IMR-90 (cell line): ENCODE measurements at regions not wholly inside any gene's neighbourhood (a gene's known extent, or its start where the extent isn't known, plus 50 kb on each side); places are given as distances from the start of the nearest gene placed in this dataset.

Experiments used
- BHLHE40 ChIP-seq: fragments of 150-350 bp; IDR thresholded peaks from 2 replicates; pipeline ENCODE4 v1.6.1; 2016; ENCODE audit warnings: mild to moderate bottlenecking, low read depth, low read length
- CEBPB ChIP-seq: IDR thresholded peaks from 2 replicates; pipeline ENCODE4 v1.6.1; 2012; ENCODE audit warnings: low read depth, low read length, improper control_type of control experiment
- CTCF ChIP-seq: conservative IDR thresholded peaks from 2 replicates; pipeline ENCODE4 v1.5.1; 2012; ENCODE audit warnings: mild to moderate bottlenecking, low read depth, low read length, improper control_type of control experiment
- MAFK ChIP-seq: IDR thresholded peaks from 2 replicates; pipeline ENCODE4 v1.6.1; 2012; ENCODE audit warnings: low read depth, low read length, improper control_type of control experiment
- MXI1 ChIP-seq: IDR thresholded peaks from 2 replicates; pipeline ENCODE4 v1.6.1; 2012; ENCODE audit warnings: low read depth, mild to moderate bottlenecking, low read length, moderate library complexity, borderline replicate concordance
- NFE2L2 ChIP-seq: fragments of 150-350 bp; IDR thresholded peaks from 2 replicates; pipeline ENCODE4 v1.6.1; 2016; ENCODE audit warnings: low read depth, mild to moderate bottlenecking, low read length
- POLR2A ChIP-seq: IDR thresholded peaks from 2 replicates; pipeline ENCODE4 v1.6.1; 2012; ENCODE audit warnings: mild to moderate bottlenecking, low read depth, low read length
- RAD21 ChIP-seq: IDR thresholded peaks from 2 replicates; pipeline ENCODE4 v1.6.1; 2012; ENCODE audit warnings: low read length, improper control_type of control experiment
- RFX5 ChIP-seq: IDR thresholded peaks from 2 replicates; pipeline ENCODE4 v1.8.0; 2012; ENCODE audit warnings: low read depth, mild to moderate bottlenecking, low read length, moderate library complexity
- SMC3 ChIP-seq: fragments of 150-350 bp; IDR thresholded peaks from 2 replicates; pipeline ENCODE4 v1.6.1; 2016; ENCODE audit warnings: low read depth, mild to moderate bottlenecking, antibody characterized with exemption, low read length, moderate library complexity
- USF2 ChIP-seq: fragments of 150-350 bp; IDR thresholded peaks from 2 replicates; pipeline ENCODE4 v1.6.1; 2017; ENCODE audit warnings: mild to moderate bottlenecking, antibody characterized with exemption, low read length, low read depth

GRCh38 chr6:14222956-14223355 lies 105.4 kb downstream of the CD83 start:
- TF ChIP-seq RAD21 (no peak), CTCF (no peak), MAFK (no peak), POLR2A (no peak), CEBPB (no peak), BHLHE40 (no peak), NFE2L2 (no peak), MXI1 (no peak), USF2 (no peak), RFX5 (no peak), SMC3 (no peak)
